ENCODE measurements at regions not wholly inside any gene's neighbourhood (a gene's known extent, or its start where the extent isn't known, plus 50 kb on each side); places are given as distances from the start of the nearest gene placed in this dataset.

DNA sequence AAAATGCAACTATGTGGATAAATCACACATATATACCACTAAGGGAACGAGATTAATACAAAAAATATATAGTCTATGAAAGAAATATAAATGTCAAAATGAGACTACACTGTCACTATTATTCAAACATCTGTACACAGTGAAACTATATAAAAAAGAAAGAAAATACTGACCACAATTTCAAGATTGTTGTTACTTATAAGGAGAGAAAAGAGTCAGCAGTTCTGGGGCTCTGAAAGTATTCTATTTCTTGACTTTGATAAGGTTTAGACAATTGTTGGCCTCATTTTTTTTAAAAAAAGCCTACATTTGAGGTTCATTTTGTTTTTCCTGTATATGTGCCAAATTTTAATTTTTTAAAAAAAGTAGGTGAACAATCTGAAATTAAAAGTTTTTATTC, 319.3 kb upstream of the CHRM3 start:
- Histone ChIP-seq H3K36me3 (no peaks in the 10 kb centered on the region), H3K9me3 (no peaks in the 10 kb centered on the region), H3K4me1 (no peaks in the 10 kb centered on the region), H3K4me3 (replicated peaks in 1 of 3) (no peak overlapping the region), H3K27me3 (no peaks in the 10 kb centered on the region), H3K27ac (no peak overlapping the region)
- no peak for DNase-seq
- 80 to 81% methylated on average over 1 of the region's 1 CpG for WGBS, 2 donors
- TF ChIP-seq, protein P1, sequence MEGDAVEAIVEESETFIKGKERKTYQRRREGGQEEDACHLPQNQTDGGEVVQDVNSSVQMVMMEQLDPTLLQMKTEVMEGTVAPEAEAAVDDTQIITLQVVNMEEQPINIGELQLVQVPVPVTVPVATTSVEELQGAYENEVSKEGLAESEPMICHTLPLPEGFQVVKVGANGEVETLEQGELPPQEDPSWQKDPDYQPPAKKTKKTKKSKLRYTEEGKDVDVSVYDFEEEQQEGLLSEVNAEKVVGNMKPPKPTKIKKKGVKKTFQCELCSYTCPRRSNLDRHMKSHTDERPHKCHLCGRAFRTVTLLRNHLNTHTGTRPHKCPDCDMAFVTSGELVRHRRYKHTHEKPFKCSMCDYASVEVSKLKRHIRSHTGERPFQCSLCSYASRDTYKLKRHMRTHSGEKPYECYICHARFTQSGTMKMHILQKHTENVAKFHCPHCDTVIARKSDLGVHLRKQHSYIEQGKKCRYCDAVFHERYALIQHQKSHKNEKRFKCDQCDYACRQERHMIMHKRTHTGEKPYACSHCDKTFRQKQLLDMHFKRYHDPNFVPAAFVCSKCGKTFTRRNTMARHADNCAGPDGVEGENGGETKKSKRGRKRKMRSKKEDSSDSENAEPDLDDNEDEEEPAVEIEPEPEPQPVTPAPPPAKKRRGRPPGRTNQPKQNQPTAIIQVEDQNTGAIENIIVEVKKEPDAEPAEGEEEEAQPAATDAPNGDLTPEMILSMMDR (IDR thresholded peaks at IDR 0.05) = no peak
- TF ChIP-seq POLR2A (IDR thresholded peaks at IDR 0.05) = no peak
- intact Hi-C loops (cut with DNase I) = no loop called here

DNA sequence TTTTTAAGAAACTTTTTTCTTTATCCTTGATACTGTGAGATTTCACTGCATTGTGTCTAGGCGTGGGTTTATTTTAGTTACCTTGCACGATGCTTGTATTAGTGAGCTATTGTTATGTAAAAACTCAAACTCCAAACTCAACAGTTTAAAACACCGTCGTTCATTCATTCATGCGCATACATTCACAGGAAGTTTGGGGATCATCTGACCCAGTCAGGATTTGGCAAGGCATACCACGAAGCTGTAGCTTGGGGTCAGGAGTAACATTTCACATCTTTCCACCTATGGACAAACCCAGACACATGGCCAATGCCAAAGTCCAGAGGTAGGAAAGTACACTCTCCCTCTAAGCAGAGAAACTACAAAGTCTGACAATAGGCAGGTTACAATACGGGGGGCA, 324.6 kb upstream of the CHRM3 start:
- no peak for DNase-seq
- TF ChIP-seq, protein P1 (IDR thresholded peaks at IDR 0.05) = no peak
- TF ChIP-seq POLR2A (IDR thresholded peaks at IDR 0.05) = no peak
- Histone ChIP-seq H3K27me3 (no peaks in the 10 kb centered on the region), H3K4me3 (replicated peaks in 1 of 3) (no peak overlapping the region), H3K27ac (no peak overlapping the region), H3K4me1 (no peaks in the 10 kb centered on the region), H3K36me3 (no peaks in the 10 kb centered on the region), H3K9me3 (no peaks in the 10 kb centered on the region)
- intact Hi-C loops (cut with DNase I) = no loop called here
- WGBS, 2 donors = 66% methylated on average over 7 of the region's 7 CpGs

DNA sequence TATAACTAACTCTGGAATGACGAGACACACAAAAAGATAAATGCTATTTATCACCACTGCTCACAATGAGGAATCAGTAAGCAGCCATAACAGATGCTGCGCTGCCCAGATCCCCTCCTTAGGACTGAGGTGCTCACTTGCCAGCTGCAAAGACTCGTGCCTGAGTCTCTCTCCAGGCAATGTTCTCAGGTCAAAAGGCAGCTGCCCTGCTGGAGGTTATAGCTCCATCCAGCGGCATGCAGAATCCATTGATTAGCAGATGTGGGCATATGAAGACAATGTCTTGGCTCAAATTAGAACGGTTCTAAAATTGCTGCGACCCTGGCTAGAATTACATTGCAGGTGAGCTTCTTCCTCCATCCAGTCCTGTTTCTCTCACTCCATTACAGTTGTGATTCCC, 328.2 kb upstream of the CHRM3 start:
- intact Hi-C loops (cut with DNase I) = no loop called here
- H3K4me1 ChIP-seq = no peaks in the 10 kb centered on the region
- no peaks in the 10 kb centered on the region for H3K36me3 ChIP-seq
- no peak overlapping the region for H3K4me3 ChIP-seq (replicated peaks in 1 of 3)
- H3K9me3 ChIP-seq = no peaks in the 10 kb centered on the region
- no peaks in the 10 kb centered on the region for H3K27me3 ChIP-seq
- TF ChIP-seq POLR2A (IDR thresholded peaks at IDR 0.05) = no peak
- TF ChIP-seq, protein P1 (IDR thresholded peaks at IDR 0.05) = no peak
- DNase-seq = no peak
- no peak overlapping the region for H3K27ac ChIP-seq
- 79 to 81% methylated on average over 6 of the region's 6 CpGs for WGBS, 2 donors

DNA sequence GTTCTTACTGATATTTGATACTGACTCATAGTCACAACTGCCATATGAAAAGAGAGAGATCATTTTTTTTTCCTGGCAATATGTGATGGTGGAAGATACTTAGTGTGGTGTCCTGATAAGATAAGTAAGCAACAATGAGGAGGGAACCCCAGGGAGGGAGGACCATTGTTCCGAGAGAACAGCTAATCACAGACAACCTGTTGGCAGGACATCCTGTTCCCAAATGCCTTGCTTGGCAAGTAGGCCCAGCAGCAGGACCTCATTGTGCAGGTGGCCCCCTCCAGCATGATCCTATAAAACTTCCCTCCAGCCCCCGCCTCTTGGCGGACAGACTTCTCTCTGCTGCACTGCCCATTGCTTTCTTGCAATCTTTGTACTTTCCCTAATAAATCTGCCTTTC, 329.4 kb upstream of the CHRM3 start:
- WGBS, 2 donors = 79 to 80% methylated on average over 3 of the region's 3 CpGs
- DNase-seq = no peak
- intact Hi-C loops (cut with DNase I) = no loop called here

DNA sequence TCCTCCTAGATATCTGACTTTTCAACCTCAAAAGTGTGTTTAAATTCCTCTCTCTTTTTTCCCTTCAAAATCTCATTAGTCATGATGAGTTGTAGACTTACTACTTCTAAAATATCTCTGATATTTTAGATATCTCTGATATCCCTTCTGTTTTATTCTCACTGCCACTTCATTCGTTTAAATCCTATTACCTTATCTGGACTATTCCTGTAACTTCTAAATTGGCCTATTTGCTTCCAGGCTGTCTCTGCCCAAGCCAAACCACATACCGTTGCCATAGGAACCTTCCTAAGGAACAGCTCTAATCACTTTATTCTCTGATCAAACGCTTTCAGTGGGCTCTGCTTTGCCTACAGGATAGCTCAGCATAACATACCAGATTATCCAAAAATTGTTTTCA, 333.1 kb upstream of the CHRM3 start:
- H3K36me3 ChIP-seq = no peaks in the 10 kb centered on the region
- no peak overlapping the region for H3K27ac ChIP-seq
- H3K27me3 ChIP-seq = no peaks in the 10 kb centered on the region
- intact Hi-C loops (cut with DNase I) = no loop called here
- 66 to 68% methylated on average over 3 of the region's 3 CpGs for WGBS, 2 donors
- no peaks in the 10 kb centered on the region for H3K4me1 ChIP-seq
- DNase-seq = no peak
- no peak overlapping the region for H3K4me3 ChIP-seq (replicated peaks in 1 of 3)
- H3K9me3 ChIP-seq = no peaks in the 10 kb centered on the region
- TF ChIP-seq POLR2A (IDR thresholded peaks at IDR 0.05) = no peak
- TF ChIP-seq, protein P1 (IDR thresholded peaks at IDR 0.05) = no peak

More for the DNA sequence above, 329.4 kb upstream of the CHRM3 start:
- Histone ChIP-seq H3K27ac (no peak overlapping the region), H3K9me3 (no peaks in the 10 kb centered on the region), H3K27me3 (no peaks in the 10 kb centered on the region), H3K36me3 (no peaks in the 10 kb centered on the region), H3K4me1 (no peaks in the 10 kb centered on the region), H3K4me3 (replicated peaks in 1 of 3) (no peak overlapping the region)
- TF ChIP-seq, protein P1 (IDR thresholded peaks at IDR 0.05) = no peak
- TF ChIP-seq POLR2A (IDR thresholded peaks at IDR 0.05) = no peak
